ENCODE measurements at regions not wholly inside any gene's neighbourhood (a gene's known extent, or its start where the extent isn't known, plus 50 kb on each side); places are given as distances from the start of the nearest gene placed in this dataset.

GRCh38 chrX:7788334-7788733 lies 54.6 kb upstream of the VCX start:
- Histone ChIP-seq H4K5ac (ENCODE audit: insufficient read length, low read depth, low read length) (no peak overlapping the region), H3K23ac (ENCODE audit: insufficient read length, low read depth, low read length) (no peak overlapping the region), H3K27ac (ENCODE audit: insufficient read length, low read depth, low read length) (no peak overlapping the region), H3K14ac (ENCODE audit: insufficient read depth, low read length) (no peak overlapping the region), H3K79me2 (ENCODE audit: insufficient read depth, low read length) (no peaks in the 10 kb centered on the region), H3K56ac (ENCODE audit: insufficient read length, low read depth, low read length) (no peak overlapping the region), H2AFZ (ENCODE audit: low read length) (no peak overlapping the region), H3K23me2 (ENCODE audit: insufficient read length, low read depth, low read length, poor library complexity, severe bottlenecking) (no peaks in the 10 kb centered on the region), H3K9me3 (ENCODE audit: control insufficient read depth, low read depth, low read length) (no peaks in the 10 kb centered on the region), H3K4ac (ENCODE audit: low read depth, low read length) (no peak overlapping the region), H3T11ph (ENCODE audit: low read length) (no peak overlapping the region), H2BK15ac (ENCODE audit: low read depth, low read length) (no peak overlapping the region), H2AK5ac (ENCODE audit: insufficient read length, low read length) (no peak overlapping the region), H3K4me1 (ENCODE audit: insufficient read depth, low read length) (no peaks in the 10 kb centered on the region), H4K91ac (ENCODE audit: insufficient read length, low read depth, low read length) (no peak overlapping the region), H2BK120ac (ENCODE audit: low read depth, low read length, poor library complexity, severe bottlenecking) (no peak overlapping the region), H3K27me3 (ENCODE audit: insufficient read depth, low read length) (no peaks in the 10 kb centered on the region), H3K79me1 (ENCODE audit: insufficient read depth, low read depth, low read length, poor library complexity, severe bottlenecking) (no peaks in the 10 kb centered on the region), H3K4me2 (ENCODE audit: insufficient read depth, insufficient read length, low read length) (no peak overlapping the region), H4K8ac (replicated peaks; ENCODE audit: insufficient read length, low read depth, low read length) (no peak overlapping the region), H2BK12ac (ENCODE audit: insufficient read length, low read depth, low read length) (no peak overlapping the region), H4K20me1 (ENCODE audit: control insufficient read depth, insufficient read depth, insufficient read length) (no peaks in the 10 kb centered on the region), H2BK20ac (ENCODE audit: low read depth, low read length, poor library complexity, severe bottlenecking) (no peak overlapping the region), H2BK5ac (ENCODE audit: insufficient read length, low read length) (no peak overlapping the region), H3K9ac (ENCODE audit: extremely low read depth, insufficient read length, low read length) (no peak overlapping the region), H3K18ac (ENCODE audit: insufficient read length, low read depth, low read length) (no peak overlapping the region)
- H3K4me3 Mint-ChIP-seq: no peak overlapping the region
- H3K36me3 Mint-ChIP-seq (ENCODE audit: insufficient read depth in 1 of 3, low read depth in 3 of 3): no peaks in the 10 kb centered on the region
- no peaks in the 10 kb centered on the region for H3K4me1 Mint-ChIP-seq
- no peaks in the 10 kb centered on the region for H3K27me3 Mint-ChIP-seq (ENCODE audit: low read depth)
- TF ChIP-seq CTCF (conservative IDR thresholded peaks at IDR 0.05): no peak
- WGBS (ENCODE audit: extremely low coverage, insufficient read length, low lambda C conversion rate): no CpG with 5 or more reads among the region's 1 CpG
- H3K27ac Mint-ChIP-seq: no peak overlapping the region
- DNase-seq: no peak
- H3K9me3 Mint-ChIP-seq: peaks cover 7 to 13% of the 10 kb centered on the region in 2 experiments; a peak in 4 of 5 replicates

Data from H9 (cell line).